Stimulated activated naive CD4-positive, alpha-beta T cell (primary cell): ENCODE measurements at regions not wholly inside any gene's neighbourhood (a gene's known extent, or its start where the extent isn't known, plus 50 kb on each side); places are given as distances from the start of the nearest gene placed in this dataset.

Experiments
- DNase-seq, 6 experiments: peaks; one replicate each; lab custom pipeline; 2025; lab: John Stamatoyannopoulos, UW

GRCh38 chr4:63619771-63620170 is 789.5 kb downstream of the TECRL start:
- no peak for DNase-seq

- no peak for DNase-seq
Measured at GRCh38 chr4:63618883-63619718, 790.1 kb downstream of the TECRL start.

- no peak for DNase-seq
Measured at GRCh38 chr4:63607169-63607872, 801.9 kb downstream of the TECRL start.

GRCh38 chr4:63589796-63590195 is 819.5 kb downstream of the TECRL start:
- DNase-seq: no peak

- no peak for DNase-seq
Measured at GRCh38 chr4:63583561-63583960, 825.7 kb downstream of the TECRL start.

- DNase-seq: no peak
Measured at GRCh38 chr4:63583007-63583406, 826.2 kb downstream of the TECRL start.

- no peak for DNase-seq
Measured at GRCh38 chr4:63580796-63581475, 828.3 kb downstream of the TECRL start.

- no peak for DNase-seq
Measured at GRCh38 chr4:63578383-63578782, 830.9 kb downstream of the TECRL start.

- no peak for DNase-seq
Measured at GRCh38 chr4:63566658-63567057, 842.6 kb downstream of the TECRL start.

- DNase-seq: no peak
Measured at GRCh38 chr4:63563288-63564014, 845.8 kb downstream of the TECRL start.

- no peak for DNase-seq
Measured at GRCh38 chr4:63558709-63559108, 850.5 kb downstream of the TECRL start.

GRCh38 chr4:63556332-63556731 is 852.9 kb downstream of the TECRL start:
- no peak for DNase-seq

- DNase-seq: no peak
Measured at GRCh38 chr4:63553123-63553522, 856.1 kb downstream of the TECRL start.

- DNase-seq: no peak
Measured at GRCh38 chr4:63541828-63542227, 867.4 kb downstream of the TECRL start.

GRCh38 chr4:63529581-63530337 is 879.5 kb downstream of the TECRL start:
- DNase-seq: no peak

- no peak for DNase-seq
Measured at GRCh38 chr4:63528256-63528991, 880.8 kb downstream of the TECRL start.

GRCh38 chr4:63526251-63526650 is 883.0 kb downstream of the TECRL start:
- no peak for DNase-seq

GRCh38 chr4:63524764-63525163 is 884.5 kb downstream of the TECRL start:
- DNase-seq: no peak

GRCh38 chr4:63505714-63506460 is 903.4 kb downstream of the TECRL start:
- DNase-seq: no peak

- DNase-seq: no peak
Measured at GRCh38 chr4:63493265-63493664, 916.0 kb downstream of the TECRL start.
